Activated CD4-positive, alpha-beta T cell treated with anti-CD3 and anti-CD28 coated beads for 36 hours (primary cell): ENCODE measurements at regions not wholly inside any gene's neighbourhood (a gene's known extent, or its start where the extent isn't known, plus 50 kb on each side); places are given as distances from the start of the nearest gene placed in this dataset.

Source experiments
- ATAC-seq: fragments of 200-7000 bp; cut with Tn5 transposase; one replicate; pipeline ENCODE4 v1.10.0; 2021; ENCODE audit warnings: mild to moderate bottlenecking, moderate library complexity
- CTCF ChIA-PET: fragments of 350-600 bp; sonication (Branson Sonifier 250); formaldehyde crosslinking; loops from one replicate; lab custom pipeline; 2021; ENCODE audit warnings: antibody characterized with exemption; lab: Charles Lee
- POLR2A ChIA-PET: fragments of 350-600 bp; sonication (Branson Sonifier 250); formaldehyde crosslinking; loops from one replicate; lab custom pipeline; 2021; ENCODE audit warnings: antibody characterized with exemption, inconsistent platforms; lab: Charles Lee
- DNase-seq: peaks from one replicate; pipeline ENCODE4 v3.0.0-alpha.2; 2020
- H3K27ac Mint-ChIP-seq: one replicate; pipeline ENCODE4 v1.8.0; 2021; ENCODE audit warnings: mixed read lengths
- H3K27me3 Mint-ChIP-seq: one replicate; pipeline ENCODE4 v1.8.0; 2021; ENCODE audit warnings: mixed read lengths
- H3K36me3 Mint-ChIP-seq: one replicate; pipeline ENCODE4 v1.8.0; 2021; ENCODE audit warnings: low read depth, mixed read lengths
- H3K4me1 Mint-ChIP-seq: one replicate; pipeline ENCODE4 v1.8.0; 2021; ENCODE audit warnings: mixed read lengths
- H3K4me3 Mint-ChIP-seq: one replicate; pipeline ENCODE4 v1.8.0; 2021; ENCODE audit warnings: mild to moderate bottlenecking, moderate library complexity, mixed read lengths
- H3K9me3 Mint-ChIP-seq: one replicate; pipeline ENCODE4 v1.8.0; 2021; ENCODE audit warnings: low read depth, mixed read lengths
- intact Hi-C, 2 experiments: fragments of 100-400 bp; cut with DNase I in 1 of 2; cut with micrococcal nuclease in 1 of 2; formaldehyde crosslinking; loops; one replicate each; pipeline versions ENCODE4 v1.14.2 to v1.15.1; 2022 to 2024; cut with DNase I, micrococcal nuclease

DNA sequence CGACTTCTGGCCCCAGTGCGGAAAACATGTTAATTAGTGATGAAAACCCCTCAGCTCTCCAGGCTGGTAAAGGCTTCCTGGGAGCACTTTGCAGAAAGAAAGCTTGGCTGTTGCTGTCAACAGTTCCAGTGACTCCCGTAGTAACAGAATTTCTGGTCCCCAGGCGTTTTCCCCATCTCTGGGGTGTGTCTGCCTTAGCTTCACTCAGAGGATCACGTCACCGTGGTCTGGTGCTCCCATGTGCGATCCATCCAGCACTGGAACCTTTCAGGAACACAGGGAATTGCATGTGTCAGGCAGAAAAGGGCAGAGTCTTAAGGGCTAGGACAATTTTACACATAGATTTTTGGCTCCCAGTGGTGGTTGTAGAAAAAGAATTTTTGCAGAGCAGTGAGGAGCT, 470.4 kb upstream of the USP24 start:
- POLR2A ChIA-PET: no interaction called here
- CTCF ChIA-PET: no interaction called here
- Mint-ChIP-seq H3K9me3 (peaks cover 4% of the 10 kb centered on the region), H3K27me3 (peaks cover 23% of the 10 kb centered on the region), H3K36me3 (no peaks in the 10 kb centered on the region), H3K4me1 (no peaks in the 10 kb centered on the region), H3K4me3 (no peak overlapping the region), H3K27ac (no peak overlapping the region)
- DNase-seq (no peak), ATAC-seq (no peak)
- intact Hi-C loops: no loop called here

DNA sequence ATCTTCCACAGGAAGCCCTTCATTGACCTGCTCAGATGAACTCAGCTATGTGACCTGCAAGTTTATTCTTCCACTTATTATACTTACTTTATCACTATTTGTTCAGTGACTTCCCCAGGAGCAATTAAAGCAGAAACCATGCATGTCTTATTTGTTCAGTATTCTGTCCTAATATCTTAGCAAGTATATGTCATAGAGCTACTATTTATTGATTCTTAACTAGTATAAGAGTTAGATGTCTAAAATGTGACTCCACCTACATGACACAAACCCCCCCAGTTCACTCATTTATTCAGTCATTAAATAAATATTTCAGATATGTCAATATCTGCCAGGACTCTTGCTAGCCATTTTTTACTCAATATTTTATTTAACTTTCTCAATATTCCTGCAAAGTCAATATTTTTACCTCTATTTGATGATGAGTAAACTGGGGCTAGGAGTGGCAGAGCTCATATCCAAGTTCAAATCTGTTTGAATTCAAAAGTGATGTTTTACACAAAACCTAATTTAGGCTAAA, 469.0 kb upstream of the USP24 start:
- Mint-ChIP-seq H3K27me3 (peaks cover 21% of the 10 kb centered on the region), H3K27ac (no peak overlapping the region), H3K9me3 (peaks cover 4% of the 10 kb centered on the region), H3K4me3 (no peak overlapping the region), H3K36me3 (no peaks in the 10 kb centered on the region), H3K4me1 (no peaks in the 10 kb centered on the region)
- intact Hi-C loops: no loop called here
- POLR2A ChIA-PET: no interaction called here
- ATAC-seq (no peak), DNase-seq (no peak)
- CTCF ChIA-PET: no interaction called here

DNA sequence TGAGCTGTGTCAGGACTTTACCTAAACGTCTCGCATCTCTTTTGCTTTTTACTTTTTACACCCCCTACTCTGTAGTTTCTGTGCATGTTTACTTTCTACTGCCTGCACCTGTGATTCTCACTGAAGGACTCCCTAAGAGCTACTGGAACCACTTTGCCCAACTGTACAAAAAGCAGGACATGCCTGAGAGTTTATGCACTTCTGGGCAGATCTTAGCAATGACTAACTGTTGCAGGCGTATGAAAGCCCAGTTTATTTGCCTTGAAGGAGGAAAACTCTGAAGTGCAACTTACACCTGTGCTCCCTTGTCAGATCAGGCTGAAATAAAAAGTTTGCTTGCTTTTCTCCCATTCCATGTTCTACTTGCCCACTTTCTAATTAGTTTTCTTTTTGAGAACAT, 467.0 kb upstream of the USP24 start:
- H3K27ac Mint-ChIP-seq: no peak overlapping the region
- H3K4me3 Mint-ChIP-seq: no peak overlapping the region
- ChIA-PET CTCF (no interaction called here), POLR2A (no interaction called here)
- ATAC-seq (no peak), DNase-seq (no peak)
- peaks cover 4% of the 10 kb centered on the region for H3K9me3 Mint-ChIP-seq
- no peaks in the 10 kb centered on the region for H3K4me1 Mint-ChIP-seq
- H3K36me3 Mint-ChIP-seq: no peaks in the 10 kb centered on the region
- intact Hi-C loops: no loop called here
- peaks cover 18% of the 10 kb centered on the region for H3K27me3 Mint-ChIP-seq

DNA sequence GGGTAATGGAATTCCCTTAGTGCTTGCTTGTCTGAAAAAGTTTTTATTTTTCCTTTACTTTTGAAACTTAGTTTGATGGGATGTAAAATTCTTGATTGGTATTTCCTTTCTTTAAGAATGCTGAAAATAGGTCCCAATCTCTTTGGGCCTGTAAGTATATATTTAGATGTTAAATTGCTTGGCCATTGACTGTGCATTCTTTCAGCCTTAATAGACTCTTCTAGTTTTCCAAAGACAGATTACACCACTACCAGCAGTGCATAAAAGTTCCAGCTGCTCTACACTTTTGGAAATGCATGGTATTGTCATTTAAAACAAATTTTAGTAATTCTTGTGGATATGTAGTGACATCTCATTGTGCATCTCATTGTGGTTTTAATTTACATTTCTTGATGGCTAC, 464.8 kb upstream of the USP24 start:
- ATAC-seq: no peak
- Mint-ChIP-seq H3K36me3 (no peaks in the 10 kb centered on the region), H3K27me3 (peaks cover 12% of the 10 kb centered on the region), H3K4me3 (no peak overlapping the region), H3K4me1 (no peaks in the 10 kb centered on the region), H3K27ac (no peak overlapping the region), H3K9me3 (peaks cover 4% of the 10 kb centered on the region)
- POLR2A ChIA-PET: no interaction called here
- intact Hi-C loops: no loop called here
- DNase-seq: no peak
- CTCF ChIA-PET: no interaction called here

GRCh38 chr1:55673416-55673815, 458.3 kb upstream of the USP24 start:
- no peaks in the 10 kb centered on the region for H3K4me1 Mint-ChIP-seq
- no peaks in the 10 kb centered on the region for H3K36me3 Mint-ChIP-seq
- ChIA-PET CTCF (interaction anchor here (1.0 kb wide), 1 partner anchor 298 kb away, joined by 3 read pairs; no protein-coding TSS in a partner anchor), POLR2A (interaction anchor here (0.6 kb wide), 1 partner anchor 396 kb away, joined by 3 read pairs; no protein-coding TSS in a partner anchor)
- H3K27ac Mint-ChIP-seq: no peak overlapping the region
- H3K27me3 Mint-ChIP-seq: peaks cover 1% of the 10 kb centered on the region
- no peak for ATAC-seq
- DNase-seq: no peak
- intact Hi-C loops: no loop called here
- H3K4me3 Mint-ChIP-seq: no peak overlapping the region
- no peaks in the 10 kb centered on the region for H3K9me3 Mint-ChIP-seq

- H3K27me3 Mint-ChIP-seq: peaks cover 1% of the 10 kb centered on the region
- H3K9me3 Mint-ChIP-seq: peaks cover 2% of the 10 kb centered on the region
- H3K27ac Mint-ChIP-seq: no peak overlapping the region
- H3K36me3 Mint-ChIP-seq: no peaks in the 10 kb centered on the region
- no peaks in the 10 kb centered on the region for H3K4me1 Mint-ChIP-seq
- no peak for ATAC-seq
- H3K4me3 Mint-ChIP-seq: no peak overlapping the region
- no peak for DNase-seq
- ChIA-PET CTCF (no interaction called here), POLR2A (no interaction called here)
- intact Hi-C loops: no loop called here
Observed at GRCh38 chr1:55670331-55671082, 455.3 kb upstream of the USP24 start.

GRCh38 chr1:55669293-55669692, 454.1 kb upstream of the USP24 start:
- Mint-ChIP-seq H3K4me3 (no peak overlapping the region), H3K4me1 (no peaks in the 10 kb centered on the region), H3K27me3 (peaks cover 1% of the 10 kb centered on the region), H3K27ac (no peak overlapping the region), H3K36me3 (no peaks in the 10 kb centered on the region), H3K9me3 (peaks cover 2% of the 10 kb centered on the region)
- ChIA-PET POLR2A (no interaction called here), CTCF (no interaction called here)
- intact Hi-C loops: no loop called here
- DNase-seq (no peak), ATAC-seq (no peak)

DNA sequence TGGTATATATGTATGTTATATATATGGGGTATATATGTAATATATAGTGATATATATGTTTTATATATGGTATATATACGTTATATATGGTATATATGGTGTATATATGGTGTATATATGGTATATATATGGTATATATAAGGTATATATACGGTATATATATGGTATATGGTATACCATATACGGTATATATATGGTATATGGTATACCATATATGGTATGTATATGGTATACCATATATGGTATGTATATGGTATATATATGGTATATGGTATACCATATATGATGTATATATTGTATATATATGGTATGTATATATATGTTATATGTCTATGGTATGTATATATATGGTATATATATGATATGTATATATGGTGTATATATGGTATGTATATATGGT, 447.7 kb upstream of the USP24 start:
- ATAC-seq (no peak), DNase-seq (no peak)
- Mint-ChIP-seq H3K9me3 (peaks cover 2% of the 10 kb centered on the region), H3K27me3 (no peaks in the 10 kb centered on the region), H3K4me3 (no peak overlapping the region), H3K4me1 (peaks cover 3% of the 10 kb centered on the region), H3K27ac (no peak overlapping the region), H3K36me3 (no peaks in the 10 kb centered on the region)
- CTCF ChIA-PET: no interaction called here
- POLR2A ChIA-PET: no interaction called here
- intact Hi-C loops: no loop called here

- Mint-ChIP-seq H3K9me3 (no peaks in the 10 kb centered on the region), H3K27ac (no peak overlapping the region), H3K36me3 (no peaks in the 10 kb centered on the region), H3K4me1 (peaks cover 4% of the 10 kb centered on the region), H3K4me3 (no peak overlapping the region), H3K27me3 (peaks cover 2% of the 10 kb centered on the region)
- POLR2A ChIA-PET: no interaction called here
- intact Hi-C loops: no loop called here
- DNase-seq: no peak
- no peak for ATAC-seq
- CTCF ChIA-PET: no interaction called here
Observed at GRCh38 chr1:55658917-55659316, 443.8 kb upstream of the USP24 start.

- intact Hi-C loops: no loop called here
- DNase-seq: no peak
- CTCF ChIA-PET: interaction anchor here (1.1 kb wide), 1 partner anchor 13 kb away, joined by 4 read pairs; no protein-coding TSS in a partner anchor
Observed at GRCh38 chr1:55654750-55655149, 439.6 kb upstream of the USP24 start.

DNA sequence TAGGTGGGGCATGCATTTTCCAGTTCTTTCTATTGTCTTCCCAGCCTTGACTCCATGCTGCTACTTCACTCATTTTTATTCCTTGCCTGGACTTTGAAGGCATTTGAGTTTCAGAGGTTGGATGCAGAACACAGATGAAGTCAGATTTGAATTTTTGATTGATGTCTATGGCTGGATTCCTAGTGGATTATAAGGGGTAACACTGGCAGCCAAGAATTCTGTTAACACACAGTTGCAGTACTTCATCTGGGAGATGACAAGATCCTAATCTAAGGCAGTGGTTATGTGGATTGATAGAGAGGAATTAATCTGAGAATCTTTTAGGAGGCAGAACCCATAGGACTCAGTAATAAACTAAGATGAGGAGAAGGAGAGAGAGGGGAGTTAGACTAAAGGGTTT, 439.0 kb upstream of the USP24 start:
- ChIA-PET POLR2A (no interaction called here), CTCF (interaction anchor here (1.1 kb wide), 1 partner anchor 12 kb away, joined by 4 read pairs; no protein-coding TSS in a partner anchor)
- no peak overlapping the region for H3K4me3 Mint-ChIP-seq
- no peaks in the 10 kb centered on the region for H3K36me3 Mint-ChIP-seq
- DNase-seq (no peak), ATAC-seq (no peak)
- H3K27me3 Mint-ChIP-seq: peaks cover 2% of the 10 kb centered on the region
- intact Hi-C loops: no loop called here
- H3K27ac Mint-ChIP-seq: no peak overlapping the region
- peaks cover 4% of the 10 kb centered on the region for H3K4me1 Mint-ChIP-seq
- H3K9me3 Mint-ChIP-seq: no peaks in the 10 kb centered on the region

More at GRCh38 chr1:55654750-55655149, 439.6 kb upstream of the USP24 start:
- Mint-ChIP-seq H3K27me3 (peaks cover 2% of the 10 kb centered on the region), H3K4me3 (no peak overlapping the region), H3K27ac (no peak overlapping the region), H3K9me3 (no peaks in the 10 kb centered on the region), H3K4me1 (peaks cover 4% of the 10 kb centered on the region), H3K36me3 (no peaks in the 10 kb centered on the region)
- POLR2A ChIA-PET: no interaction called here
- ATAC-seq: no peak

DNA sequence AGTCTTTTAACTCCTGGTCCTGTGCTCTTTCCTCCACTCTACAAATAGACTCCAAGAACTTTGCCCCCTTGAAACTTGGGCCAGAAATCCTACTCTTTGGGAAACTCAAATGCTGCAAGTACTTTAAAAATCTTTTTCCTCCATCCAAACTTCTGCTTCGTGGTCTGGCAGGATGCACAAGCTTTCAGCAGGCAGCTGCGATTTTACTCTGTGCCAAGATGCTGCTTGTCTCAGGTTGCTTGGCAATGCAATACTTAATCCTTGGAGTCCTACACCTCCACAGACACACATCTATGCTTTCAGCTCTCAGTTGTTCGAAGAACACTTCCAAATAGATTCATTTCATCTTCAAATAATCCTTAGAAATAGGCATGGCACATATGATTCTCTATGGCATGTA, 435.3 kb upstream of the USP24 start:
- POLR2A ChIA-PET: no interaction called here
- no peaks in the 10 kb centered on the region for H3K27me3 Mint-ChIP-seq
- no peak overlapping the region for H3K4me3 Mint-ChIP-seq
- H3K27ac Mint-ChIP-seq: no peak overlapping the region
- no peaks in the 10 kb centered on the region for H3K36me3 Mint-ChIP-seq
- no peaks in the 10 kb centered on the region for H3K4me1 Mint-ChIP-seq
- intact Hi-C loops: no loop called here
- H3K9me3 Mint-ChIP-seq: no peaks in the 10 kb centered on the region
- ATAC-seq (no peak), DNase-seq (no peak)
- CTCF ChIA-PET: interaction anchor here (0.5 to 0.6 kb wide), 2 partner anchors 163 to 271 kb away, joined by 3 read pairs; no protein-coding TSS in a partner anchor
